NCI-H524 (cell line): ENCODE measurements at regions not wholly inside any gene's neighbourhood (a gene's known extent, or its start where the extent isn't known, plus 50 kb on each side); places are given as distances from the start of the nearest gene placed in this dataset.
A peak's percentile ranks its signal among the peaks of the same experiment; 100 is the strongest.
"Not testable (repeated sequence)": the region's sequence is repeated elsewhere in the genome, so short reads cannot be mapped to it uniquely, and the experiment has no call there.

Experiments
- DNase-seq, 2 experiments: peaks; one replicate each; lab custom pipeline; 2025; lab: John Stamatoyannopoulos, UW

- peak in 1 of 2 experiments; percentile 42 for DNase-seq
These were observed 130.2 kb upstream of the ALDH3B2 start for GRCh38 chr11:67804435-67805252.

DNA sequence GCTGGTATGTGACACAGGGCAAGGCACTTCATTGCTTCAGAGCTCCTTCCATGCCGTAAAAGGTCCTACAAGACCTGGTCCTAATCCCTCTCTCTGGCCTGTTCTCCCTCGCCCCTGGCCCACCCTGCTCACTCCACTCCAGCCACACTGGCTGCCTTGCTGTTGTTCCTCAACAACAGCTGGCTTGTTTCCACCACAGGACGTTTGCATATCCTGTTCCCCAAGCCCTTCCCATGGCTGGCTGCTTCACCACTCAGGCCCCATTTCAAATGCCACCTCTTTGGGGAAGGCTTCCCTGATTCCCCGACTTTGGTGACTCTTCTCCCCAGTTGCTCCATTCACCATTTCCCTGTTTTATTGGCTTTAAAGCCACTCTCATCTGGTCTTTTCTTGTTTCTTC lies 129.1 kb upstream of the ALDH3B2 start:
- not testable (repeated sequence) for DNase-seq

GRCh38 chr11:67803055-67803454 lies 128.6 kb upstream of the ALDH3B2 start:
- DNase-seq: not testable (repeated sequence)

DNA sequence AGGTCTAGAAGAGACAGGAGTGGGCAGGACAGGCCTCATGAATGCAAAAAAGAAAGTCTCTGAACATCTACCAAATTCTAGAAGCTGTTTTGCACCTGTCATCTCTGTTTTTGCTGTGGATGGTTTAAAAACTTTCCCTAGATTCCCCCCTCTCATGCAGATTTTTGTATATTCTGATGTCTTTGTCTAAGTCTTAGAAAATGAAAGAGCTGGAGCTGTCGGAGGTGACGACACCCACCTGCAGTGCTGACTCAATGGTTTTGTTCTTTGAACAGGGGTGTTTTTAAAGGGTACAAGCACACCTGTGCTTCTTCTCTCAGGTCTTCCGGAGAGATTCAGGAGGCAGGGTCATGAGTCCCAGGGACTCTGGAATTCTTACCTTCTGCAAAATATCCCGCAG lies 128.2 kb upstream of the ALDH3B2 start:
- not testable (repeated sequence) for DNase-seq

GRCh38 chr11:67801397-67801796 lies 127.0 kb upstream of the ALDH3B2 start:
- not testable (repeated sequence) for DNase-seq

GRCh38 chr11:67800591-67800990 lies 126.2 kb upstream of the ALDH3B2 start:
- not testable (repeated sequence) for DNase-seq

DNA sequence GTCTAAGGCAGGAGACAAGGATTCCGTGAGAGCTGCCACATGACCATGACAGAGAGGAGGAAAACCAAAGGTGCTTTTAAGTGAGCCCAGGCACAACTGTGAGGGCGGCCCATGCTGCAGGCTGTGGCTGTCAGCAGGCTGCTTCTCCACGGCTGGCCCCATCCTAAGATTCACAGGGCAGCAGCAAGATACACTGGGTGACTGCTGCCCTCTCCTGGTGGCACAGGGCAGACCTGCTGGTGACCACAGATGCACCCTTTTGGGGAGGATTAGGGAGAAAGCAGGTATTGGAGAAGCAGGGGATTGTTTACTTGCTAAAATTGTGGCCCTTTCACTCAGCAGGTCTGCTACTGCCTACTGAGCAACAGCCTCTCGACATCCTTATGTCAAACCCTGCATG lies 125.4 kb upstream of the ALDH3B2 start:
- not testable (repeated sequence) for DNase-seq

DNA sequence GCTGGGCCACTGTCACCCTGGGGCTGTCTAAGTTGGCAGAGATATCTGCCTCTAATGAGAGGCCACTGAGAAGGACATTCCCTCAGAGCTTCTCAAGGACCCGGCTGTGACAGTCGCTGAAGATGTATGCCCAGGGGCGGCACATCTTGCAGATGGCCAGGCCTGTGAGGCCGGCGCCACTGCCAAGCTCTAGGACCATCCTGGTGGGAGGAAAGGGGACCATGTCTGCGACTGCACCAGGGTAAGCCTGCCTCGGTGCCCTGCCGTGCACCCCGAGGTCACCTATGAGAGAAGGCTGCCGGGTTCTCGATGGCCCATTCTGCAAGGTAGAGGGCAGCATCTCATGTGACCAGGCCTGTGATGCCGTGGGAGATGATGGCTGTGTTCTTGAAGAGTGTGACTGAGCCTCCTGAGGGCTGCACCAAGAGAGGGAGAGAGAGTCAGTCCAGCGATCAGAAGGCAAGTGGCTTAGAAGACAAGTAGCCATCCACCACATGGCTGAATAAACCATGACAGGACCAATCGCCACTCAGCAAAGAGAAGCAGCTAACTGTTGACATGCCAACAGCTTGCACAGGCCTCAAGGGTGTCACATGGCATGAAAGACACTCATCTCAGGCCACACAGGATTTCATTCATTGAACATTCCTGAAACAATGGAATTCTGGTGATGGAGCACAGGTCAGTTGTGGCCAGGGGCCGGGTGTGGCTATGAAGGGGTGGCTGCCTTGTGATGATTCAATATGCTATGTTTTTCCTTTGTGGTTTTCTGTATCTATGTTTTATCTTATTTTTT lies 123.5 kb upstream of the ALDH3B2 start:
- DNase-seq: not testable (repeated sequence)

GRCh38 chr11:67795746-67796145 lies 121.3 kb upstream of the ALDH3B2 start:
- DNase-seq: no peak

DNA sequence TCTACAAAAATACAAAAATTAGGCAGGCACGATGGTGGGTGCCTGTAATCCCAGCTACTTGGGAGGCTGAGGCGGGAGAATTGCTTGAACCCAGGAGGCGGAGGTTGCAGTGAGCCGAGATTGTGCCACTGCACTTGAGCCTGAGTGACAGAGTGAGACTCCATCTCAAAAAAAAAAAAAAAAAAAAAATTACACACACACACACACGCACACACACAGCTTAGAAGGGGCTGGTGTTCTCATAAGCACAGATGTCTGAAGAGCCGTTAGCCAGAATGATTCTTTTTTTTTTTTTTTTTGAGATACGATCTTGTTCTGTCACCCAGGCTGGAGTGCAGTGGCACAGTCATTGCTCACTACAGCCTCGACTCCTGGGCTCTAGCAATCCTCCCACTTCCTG lies 119.3 kb upstream of the ALDH3B2 start:
- DNase-seq: not testable (repeated sequence)

- peak in 1 of 2 experiments; percentile 36 for DNase-seq
These were observed 118.0 kb upstream of the ALDH3B2 start for GRCh38 chr11:67792273-67792990.

DNA sequence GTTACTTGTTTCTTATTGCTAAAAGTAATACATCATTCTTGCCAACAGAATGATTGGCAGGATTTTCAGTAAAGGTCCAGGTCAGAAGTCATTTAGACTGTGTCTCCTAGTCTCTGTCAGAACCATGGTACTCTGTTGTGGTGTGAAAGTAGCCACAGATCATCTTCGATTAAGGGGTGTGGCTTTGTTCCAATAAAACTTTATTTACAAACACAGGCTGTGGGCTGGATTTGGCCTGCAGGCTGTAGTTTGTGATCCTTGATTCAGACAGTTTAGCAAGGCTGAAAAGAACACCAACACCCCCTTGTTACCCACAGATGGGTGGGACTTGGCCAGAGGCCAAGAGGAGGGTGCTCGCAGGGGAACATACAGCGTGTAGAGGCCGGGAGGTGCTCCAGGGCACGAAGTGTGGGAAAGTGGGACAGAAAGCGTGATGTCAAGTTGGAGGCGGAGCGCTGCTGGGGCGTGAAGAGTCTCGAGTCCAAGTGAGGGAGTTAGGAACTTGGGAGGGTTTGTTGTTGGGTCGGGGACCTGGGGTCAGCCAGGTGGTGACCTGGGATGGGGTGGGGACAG lies 117.3 kb upstream of the ALDH3B2 start:
- not testable (repeated sequence) for DNase-seq

DNA sequence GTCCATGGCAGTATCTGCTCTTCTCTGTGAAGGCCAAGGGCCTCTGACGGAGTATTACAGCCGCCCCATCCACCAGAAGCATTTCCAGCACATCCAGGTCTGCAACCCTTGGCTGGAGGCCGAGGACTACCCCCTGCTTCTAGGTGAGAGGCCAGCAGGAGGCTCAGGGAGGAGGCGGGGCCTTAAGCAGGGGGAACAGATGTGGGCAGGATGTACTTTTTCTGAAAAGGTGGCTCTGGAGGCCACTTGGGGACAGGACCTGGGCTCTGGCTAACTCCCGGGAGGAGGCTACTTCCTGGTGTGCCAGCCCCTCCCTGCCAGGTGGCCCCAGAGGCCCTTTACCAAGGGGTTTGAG lies 113.9 kb upstream of the ALDH3B2 start:
- not testable (repeated sequence) for DNase-seq

DNA sequence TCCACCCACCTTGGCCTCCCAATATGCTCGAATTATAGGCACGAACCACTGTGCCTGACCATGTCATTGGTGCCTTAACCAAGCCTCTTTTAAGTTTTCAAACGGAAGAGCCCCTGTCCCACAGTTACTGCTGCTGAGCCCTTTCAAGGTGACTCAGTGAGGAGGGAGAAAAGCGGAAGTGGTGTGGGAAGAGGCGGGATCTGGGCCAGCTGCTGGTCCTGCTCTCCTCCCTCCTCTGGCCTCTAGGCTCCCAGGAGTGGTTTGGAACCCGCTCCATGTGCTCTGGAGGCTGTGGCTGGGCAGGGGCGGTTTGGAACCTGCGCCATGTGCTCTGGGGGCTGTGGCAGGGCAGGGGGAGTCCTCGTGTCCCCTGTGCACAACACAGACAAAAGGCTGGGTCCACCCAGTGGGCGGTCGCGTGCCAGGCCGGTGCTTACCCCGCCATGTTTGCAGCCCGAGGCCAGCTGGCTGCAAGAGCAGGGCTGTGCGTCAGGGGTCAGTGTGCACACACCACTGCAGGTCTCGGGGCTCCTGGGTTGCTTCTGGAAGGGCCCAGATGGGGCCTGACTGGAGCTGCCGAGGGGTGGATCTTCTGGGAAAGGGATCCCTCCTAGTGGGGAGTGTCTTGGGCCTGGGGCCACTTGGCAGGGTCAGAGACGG lies 113.4 kb upstream of the ALDH3B2 start:
- DNase-seq: not testable (repeated sequence)

- not testable (repeated sequence) for DNase-seq
These were observed 107.5 kb upstream of the ALDH3B2 start for GRCh38 chr11:67781967-67782366.

- DNase-seq: not testable (repeated sequence)
These were observed 107.1 kb upstream of the ALDH3B2 start for GRCh38 chr11:67781506-67781905.

- DNase-seq: no peak
These were observed 105.6 kb upstream of the ALDH3B2 start for GRCh38 chr11:67780056-67780455.

- not testable (repeated sequence) for DNase-seq
These were observed 104.9 kb upstream of the ALDH3B2 start for GRCh38 chr11:67779189-67779875.

DNA sequence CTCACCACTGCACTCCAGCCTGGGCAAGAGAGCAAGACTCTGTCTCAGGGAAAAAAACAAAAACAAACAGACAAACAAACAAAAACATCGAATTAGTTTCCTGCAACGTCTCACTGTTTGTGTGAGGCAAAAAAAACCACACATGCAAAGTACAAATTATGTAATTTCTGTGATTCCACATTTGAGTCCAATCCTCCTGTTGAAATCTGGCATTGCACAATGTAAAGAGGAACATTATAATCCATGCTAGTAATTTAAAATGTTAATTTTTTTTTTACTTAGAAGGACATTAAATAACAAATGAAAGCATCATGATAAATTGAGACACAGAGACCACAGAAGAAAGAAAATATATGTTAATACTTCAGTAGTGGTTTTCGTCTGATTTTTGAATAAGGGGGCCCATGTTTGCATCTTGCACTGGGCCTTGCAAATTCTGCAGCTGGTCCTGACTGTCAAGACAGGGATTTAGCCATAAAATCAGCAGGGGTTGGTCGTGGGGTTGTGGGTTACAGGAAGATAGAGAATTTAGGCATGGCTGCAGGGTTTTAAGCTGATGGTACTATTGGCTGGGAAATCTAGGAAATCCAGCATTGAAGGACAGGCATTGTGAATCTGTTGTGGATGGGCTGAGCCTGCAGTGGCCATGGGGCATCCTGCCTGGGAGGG lies 102.6 kb upstream of the ALDH3B2 start:
- DNase-seq: no peak

DNA sequence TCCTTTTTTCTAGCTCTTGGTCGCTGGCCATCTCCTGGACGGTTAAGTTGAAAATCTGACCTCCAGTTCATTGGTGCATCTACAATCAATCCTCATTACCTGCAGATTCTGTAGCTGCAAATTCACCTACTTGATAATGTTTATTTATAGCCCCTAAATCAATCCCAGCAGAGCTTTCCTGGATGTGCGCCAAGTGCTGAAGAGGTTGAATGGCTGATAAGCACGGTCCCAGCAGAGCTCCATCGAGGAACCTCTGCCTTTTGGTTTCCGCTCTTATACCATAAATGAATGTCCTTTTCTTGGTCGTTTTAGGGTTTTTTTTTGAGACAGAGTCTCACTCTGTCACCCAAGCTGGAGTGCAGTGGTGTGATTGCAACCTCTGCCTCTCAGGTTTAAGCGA lies 99.8 kb upstream of the ALDH3B2 start:
- not testable (repeated sequence) for DNase-seq
